IPS DF 6.9 (cell line): ENCODE measurements at regions not wholly inside any gene's neighbourhood (a gene's known extent, or its start where the extent isn't known, plus 50 kb on each side); places are given as distances from the start of the nearest gene placed in this dataset.

Experiments
- DNase-seq: peaks from one replicate; pipeline ENCODE4 v3.0.0-alpha.2; 2013; ENCODE audit warnings: low read depth, low spot score
- H3K27ac ChIP-seq: one replicate; pipeline ENCODE4 v1.5.1; 2013; ENCODE audit warnings: low read length, control low read depth
- H3K27me3 ChIP-seq: 2 replicates; pipeline ENCODE4 v1.6.1; 2013; ENCODE audit warnings: mild to moderate bottlenecking, low read length; ENCODE audit not compliant: control insufficient read depth, insufficient read depth
- H3K36me3 ChIP-seq: 2 replicates; pipeline ENCODE4 v1.6.1; 2013; ENCODE audit warnings: low read length; ENCODE audit not compliant: control insufficient read depth, insufficient read depth
- H3K4me1 ChIP-seq: 2 replicates; pipeline ENCODE4 v1.6.1; 2013; ENCODE audit warnings: low read length; ENCODE audit not compliant: control insufficient read depth, insufficient read depth
- H3K4me3 ChIP-seq: 2 replicates; pipeline ENCODE4 v1.5.1; 2013; ENCODE audit warnings: mild to moderate bottlenecking, low read length
- H3K9me3 ChIP-seq: 2 replicates; pipeline ENCODE4 v1.6.1; 2013; ENCODE audit warnings: low read length, inconsistent platforms; ENCODE audit not compliant: control insufficient read depth, insufficient read depth
- WGBS: extraction: QIAGEN DNeasy Blood & Tissue Kit; methylation state at CpG from one replicate; pipeline ENCODE4 v1.1.7; 2013; ENCODE audit warnings: mixed read lengths, missing lambda C conversion rate; ENCODE audit not compliant: insufficient read length, insufficient coverage; 5-methylcytosine and 5-hydroxymethylcytosine counted together

DNA sequence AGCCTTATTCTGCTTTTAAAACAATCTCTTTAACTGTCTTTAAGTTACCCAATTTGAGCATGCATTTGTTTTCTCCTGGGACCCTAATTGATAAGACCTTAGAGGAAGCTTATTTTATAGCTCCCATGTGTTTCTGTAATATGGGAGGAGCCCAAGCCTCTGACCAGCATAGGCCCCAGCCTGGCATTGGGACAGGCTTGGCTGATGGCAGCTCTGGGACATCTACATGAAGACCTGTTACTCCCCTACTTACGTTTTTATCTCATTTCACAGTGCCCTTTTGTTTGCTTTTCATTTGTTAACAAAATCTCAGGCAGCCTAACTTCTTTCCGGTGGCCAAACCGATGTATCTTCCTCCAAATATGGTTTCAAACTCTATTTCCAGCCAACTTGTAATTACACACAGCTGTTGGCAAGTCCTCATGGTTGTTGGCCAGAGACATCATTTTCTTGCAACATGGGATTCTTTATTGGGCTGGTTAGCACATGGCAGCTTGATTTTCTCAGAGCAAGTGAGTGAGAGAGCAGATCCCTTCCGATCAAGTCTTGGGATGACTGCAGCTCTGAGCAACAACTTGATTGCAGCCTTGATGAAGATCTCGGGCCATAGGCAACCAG lies 1117.5 kb downstream of the AACS start:
- H3K27ac ChIP-seq, result no peak overlapping the region
- WGBS, result no CpG with 5 or more reads among the region's 5 CpGs
- no peak for DNase-seq

GRCh38 chr12:126185025-126185424 lies 1119.8 kb downstream of the AACS start:
- no peak for DNase-seq
- Histone ChIP-seq H3K4me3 (no peak overlapping the region), H3K36me3 (no peaks in the 10 kb centered on the region), H3K27ac (no peak overlapping the region), H3K9me3 (no peaks in the 10 kb centered on the region), H3K27me3 (no peaks in the 10 kb centered on the region), H3K4me1 (no peaks in the 10 kb centered on the region)
- WGBS, result no CpG with 5 or more reads among the region's 1 CpG

More for the DNA sequence above, 1117.5 kb downstream of the AACS start:
- Histone ChIP-seq H3K9me3 (no peaks in the 10 kb centered on the region), H3K27me3 (no peaks in the 10 kb centered on the region), H3K4me3 (no peak overlapping the region), H3K4me1 (no peaks in the 10 kb centered on the region), H3K36me3 (no peaks in the 10 kb centered on the region)

DNA sequence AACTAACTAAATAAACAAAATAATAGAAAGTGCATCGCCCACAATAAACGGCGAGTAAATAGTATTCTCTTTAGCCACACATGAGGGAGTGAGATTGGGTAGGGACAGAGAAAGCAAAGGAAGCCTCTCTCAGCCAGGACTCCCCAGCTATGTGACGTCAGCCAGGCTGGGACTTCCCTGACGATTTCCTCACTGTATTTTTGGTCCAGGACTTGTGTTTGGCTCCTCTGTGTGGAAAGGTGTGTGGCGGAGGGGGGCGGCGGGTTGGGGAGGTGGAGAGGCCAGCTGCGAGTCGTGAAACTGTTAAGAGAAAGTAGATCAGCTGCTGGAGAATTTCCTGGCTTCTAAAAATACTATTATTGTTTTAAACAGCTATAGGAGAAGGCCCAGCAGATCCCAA lies 1124.6 kb downstream of the AACS start:
- Histone ChIP-seq H3K4me3 (no peak overlapping the region), H3K36me3 (no peaks in the 10 kb centered on the region), H3K27me3 (no peaks in the 10 kb centered on the region; the same call in 1 of the 2 replicates), H3K9me3 (no peaks in the 10 kb centered on the region), H3K4me1 (no peaks in the 10 kb centered on the region), H3K27ac (no peak overlapping the region)
- WGBS, result no CpG with 5 or more reads among the region's 10 CpGs
- no peak for DNase-seq

- Histone ChIP-seq H3K27ac (no peak overlapping the region), H3K9me3 (no peaks in the 10 kb centered on the region), H3K36me3 (no peaks in the 10 kb centered on the region), H3K4me1 (no peaks in the 10 kb centered on the region), H3K4me3 (peak overlapping the region; percentile 41; the same call in 1 of the 2 replicates), H3K27me3 (no peaks in the 10 kb centered on the region; the same call in 1 of the 2 replicates)
- no CpG with 5 or more reads among the region's 62 CpGs for WGBS
- DNase-seq, result peak; percentile 25
Observed at GRCh38 chr12:126191031-126191891, 1126.0 kb downstream of the AACS start.

DNA sequence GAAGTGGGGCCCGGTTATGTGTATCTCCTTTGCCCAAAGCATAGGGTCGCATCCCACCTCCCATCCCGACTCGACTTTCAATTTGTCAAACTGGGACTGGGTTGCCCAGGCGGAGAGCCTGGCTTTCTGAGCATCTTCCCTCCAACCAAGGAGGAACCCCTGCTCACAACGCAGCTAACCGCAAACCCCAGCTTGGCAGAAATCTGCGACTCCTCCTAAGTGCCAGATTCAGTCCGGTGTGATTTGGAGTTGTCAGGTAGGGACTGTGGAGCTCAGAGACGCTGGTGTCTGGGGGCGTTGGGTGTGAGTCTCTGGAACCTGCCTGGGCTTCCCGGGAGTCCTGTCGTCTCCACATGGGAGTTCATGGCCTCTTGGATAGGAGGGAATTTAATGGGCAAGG lies 1126.7 kb downstream of the AACS start:
- Histone ChIP-seq H3K4me3 (no peak overlapping the region; the same call in 1 of the 2 replicates), H3K36me3 (no peaks in the 10 kb centered on the region), H3K9me3 (no peaks in the 10 kb centered on the region), H3K4me1 (no peaks in the 10 kb centered on the region), H3K27ac (no peak overlapping the region), H3K27me3 (no peaks in the 10 kb centered on the region; the same call in 1 of the 2 replicates)
- DNase-seq, result no peak
- WGBS, result no CpG with 5 or more reads among the region's 13 CpGs

GRCh38 chr12:126193190-126193589 lies 1128.0 kb downstream of the AACS start:
- H3K9me3 ChIP-seq, result no peaks in the 10 kb centered on the region
- no peak overlapping the region for H3K27ac ChIP-seq
- H3K4me1 ChIP-seq, result no peaks in the 10 kb centered on the region
- no peaks in the 10 kb centered on the region for H3K36me3 ChIP-seq
- no peaks in the 10 kb centered on the region; the same call in 1 of the 2 replicates for H3K27me3 ChIP-seq
- H3K4me3 ChIP-seq, result no peak overlapping the region
- no CpG with 5 or more reads among the region's 1 CpG for WGBS
- DNase-seq, result no peak

- Histone ChIP-seq H3K27me3 (no peaks in the 10 kb centered on the region; the same call in 1 of the 2 replicates), H3K27ac (no peak overlapping the region), H3K4me1 (no peaks in the 10 kb centered on the region), H3K9me3 (no peaks in the 10 kb centered on the region), H3K4me3 (no peak overlapping the region), H3K36me3 (no peaks in the 10 kb centered on the region)
- no CpG with 5 or more reads among the region's 1 CpG for WGBS
- no peak for DNase-seq
Observed at GRCh38 chr12:126196263-126196662, 1131.0 kb downstream of the AACS start.

- Histone ChIP-seq H3K4me1 (no peaks in the 10 kb centered on the region), H3K4me3 (no peak overlapping the region), H3K36me3 (no peaks in the 10 kb centered on the region), H3K9me3 (no peaks in the 10 kb centered on the region), H3K27ac (no peak overlapping the region), H3K27me3 (no peaks in the 10 kb centered on the region)
- DNase-seq, result no peak
- WGBS, result no CpG with 5 or more reads among the region's 1 CpG
Observed at GRCh38 chr12:126198516-126198915, 1133.3 kb downstream of the AACS start.

DNA sequence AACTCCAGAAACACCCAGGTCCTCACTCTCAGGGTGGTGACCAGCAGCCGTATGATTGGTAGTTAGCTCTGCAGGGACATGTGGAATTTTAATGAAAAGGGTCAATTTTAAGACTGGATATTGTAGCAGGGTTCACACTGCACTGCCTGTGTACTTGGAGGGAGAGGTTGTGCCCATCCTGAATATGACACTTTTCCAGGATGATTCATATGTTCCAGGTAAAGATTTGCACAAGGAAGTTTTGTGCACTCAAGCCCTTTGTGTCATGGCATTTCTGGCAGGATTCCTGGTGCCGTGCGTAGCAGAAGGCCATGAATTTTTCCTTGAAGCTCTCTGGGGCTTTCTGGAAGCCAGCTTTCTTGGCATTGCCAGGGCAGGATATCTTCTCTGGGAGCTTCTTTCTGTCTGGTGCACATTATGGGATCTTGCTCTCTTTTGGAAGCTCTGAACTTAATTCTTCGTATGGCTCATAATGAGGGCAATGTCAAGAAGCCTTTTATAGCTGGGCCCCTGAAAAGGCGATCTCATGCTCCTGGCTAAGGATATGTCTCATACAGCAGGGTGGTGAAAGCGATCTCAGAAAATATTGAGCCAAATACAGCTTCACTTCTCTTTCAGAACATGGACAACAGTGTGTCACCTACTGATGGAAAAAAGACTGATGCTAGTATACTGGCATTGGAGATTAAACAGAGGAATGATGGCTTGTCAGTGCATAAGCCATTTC lies 1133.9 kb downstream of the AACS start:
- DNase-seq, result no peak
- no peak overlapping the region for H3K27ac ChIP-seq
- H3K36me3 ChIP-seq, result no peaks in the 10 kb centered on the region
- no peaks in the 10 kb centered on the region for H3K27me3 ChIP-seq
- WGBS, result no CpG with 5 or more reads among the region's 6 CpGs
- H3K4me1 ChIP-seq, result peaks cover 3% of the 10 kb centered on the region
- no peak overlapping the region for H3K4me3 ChIP-seq
- no peaks in the 10 kb centered on the region for H3K9me3 ChIP-seq

GRCh38 chr12:126201981-126202537 lies 1136.8 kb downstream of the AACS start:
- Histone ChIP-seq H3K4me3 (no peak overlapping the region), H3K9me3 (no peaks in the 10 kb centered on the region), H3K4me1 (peaks cover 4% of the 10 kb centered on the region), H3K36me3 (no peaks in the 10 kb centered on the region), H3K27ac (no peak overlapping the region), H3K27me3 (no peaks in the 10 kb centered on the region)
- no peak for DNase-seq
- no CpG with 5 or more reads among the region's 3 CpGs for WGBS
